H1 (cell line): ENCODE measurements at regions not wholly inside any gene's neighbourhood (a gene's known extent, or its start where the extent isn't known, plus 50 kb on each side); places are given as distances from the start of the nearest gene placed in this dataset.

ENCODE experiments used
- CTCF ChIA-PET: fragments of 300-600 bp; sonication (Branson Sonifier 250); formaldehyde crosslinking; loops from one replicate; lab custom pipeline; 2021; ENCODE audit not compliant: partially characterized antibody; lab: Charles Lee
- POLR2A ChIA-PET: fragments of 300-600 bp; sonication (Branson Sonifier 250); formaldehyde crosslinking; loops from one replicate; lab custom pipeline; 2021; ENCODE audit warnings: inconsistent platforms; ENCODE audit not compliant: partially characterized antibody; lab: Charles Lee
- DNase-seq, 2 experiments: peaks; one replicate each; pipeline versions ENCODE4 v3.0.0 to v3.0.0-alpha.2; 2010 to 2022; ENCODE audit warnings: low spot score in 2 of 2, low read depth in 1 of 2, mixed read lengths in 1 of 2
- FAIRE-seq: peaks from 2 replicates; lab custom pipeline; 2011; peaks lifted over from hg19 to GRCh38; lab: Jason Lieb, UNC
- H2AFZ ChIP-seq: 2 replicates; pipeline ENCODE4 v1.8.1; 2012; ENCODE audit warnings: low read length, inconsistent platforms
- H2AK5ac ChIP-seq: 2 replicates; pipeline ENCODE4 v1.6.1; 2013; ENCODE audit warnings: low read depth, low read length
- H2BK120ac ChIP-seq: replicated peaks from 2 replicates; pipeline ENCODE3; 2013; ENCODE audit warnings: low read depth, low read length, inconsistent platforms
- H2BK12ac ChIP-seq: 2 replicates; pipeline ENCODE4 v1.6.1; 2013; ENCODE audit warnings: low read depth, low read length
- H2BK15ac ChIP-seq: 2 replicates; pipeline ENCODE4 v1.6.1; 2013; ENCODE audit warnings: low read length
- H2BK20ac ChIP-seq: 2 replicates; pipeline ENCODE4 v1.6.1; 2013; ENCODE audit warnings: low read length
- H2BK5ac ChIP-seq: 2 replicates; pipeline ENCODE4 v1.6.1; 2013; ENCODE audit warnings: low read depth, low read length
- H3K14ac ChIP-seq: 2 replicates; pipeline ENCODE4 v1.6.1; 2013; ENCODE audit warnings: inconsistent platforms; ENCODE audit not compliant: insufficient read length
- H3K18ac ChIP-seq: 2 replicates; pipeline ENCODE4 v1.6.1; 2013; ENCODE audit warnings: low read length; ENCODE audit errors: extremely low read depth
- H3K23ac ChIP-seq: 2 replicates; pipeline ENCODE4 v1.6.1; 2013; ENCODE audit warnings: inconsistent platforms; ENCODE audit not compliant: insufficient read length
- H3K23me2 ChIP-seq: 2 replicates; pipeline ENCODE4 v1.6.1; 2013; ENCODE audit warnings: low read depth, low read length
- H3K27ac ChIP-seq: 2 replicates; pipeline ENCODE4 v1.6.1; 2011; ENCODE audit warnings: low read depth, low read length, inconsistent platforms
- H3K27me3 ChIP-seq, 4 experiments: replicated peaks in 1 of 4; 1 replicate in 1 of 4; 2 replicates in 3 of 4; pipeline versions ENCODE4 v1.6.1 to v1.8.1; 2011 to 2013; ENCODE audit warnings: low read length in 3 of 4, mild to moderate bottlenecking in 3 of 4, inconsistent platforms in 2 of 4, mixed read lengths in 2 of 4, moderate library complexity in 1 of 4; ENCODE audit not compliant: control insufficient read depth in 3 of 4, insufficient read depth in 3 of 4; ENCODE audit errors: extremely low read depth in 1 of 4
- H3K36me3 ChIP-seq, 4 experiments: 2 replicates each; pipeline versions ENCODE4 v1.6.1 to v1.8.1; 2011 to 2013; ENCODE audit warnings: mild to moderate bottlenecking in 4 of 4, low read length in 3 of 4, moderate library complexity in 2 of 4, control low read depth in 1 of 4, inconsistent platforms in 1 of 4; ENCODE audit not compliant: insufficient read depth in 4 of 4, control insufficient read depth in 2 of 4
- H3K4ac ChIP-seq: replicated peaks from 2 replicates; pipeline ENCODE3; 2013; ENCODE audit warnings: low read length, low read depth, mixed read lengths, inconsistent platforms; ENCODE audit not compliant: insufficient read length
- H3K4me1 ChIP-seq, 4 experiments: replicated peaks in 1 of 4; 1 replicate in 1 of 4; 2 replicates in 3 of 4; pipeline versions ENCODE4 v1.6.1 to v1.8.1; 2011 to 2013; ENCODE audit warnings: low read length in 3 of 4, inconsistent platforms in 2 of 4, mixed read lengths in 1 of 4; ENCODE audit not compliant: insufficient read depth in 4 of 4, control insufficient read depth in 3 of 4
- H3K4me2 ChIP-seq, 2 experiments: 2 replicates each; pipeline versions ENCODE4 v1.6.1 to v1.8.1; 2011 to 2013; ENCODE audit warnings: low read depth in 2 of 2, low read length in 2 of 2, control low read depth in 1 of 2, inconsistent platforms in 1 of 2, mild to moderate bottlenecking in 1 of 2; ENCODE audit not compliant: insufficient read depth in 1 of 2
- H3K4me3 ChIP-seq, 4 experiments: fragments of 200-600, 300-600 bp in 1 of 4; sonication (generic), shearing (Covaris generic), sonication (Bioruptor Twin) in 1 of 4; 2 replicates each; pipeline versions ENCODE4 v1.5.1 to v1.8.1; 2011 to 2016; ENCODE audit warnings: low read length in 4 of 4, low read depth in 3 of 4, control low read depth in 2 of 4, inconsistent platforms in 2 of 4, mild to moderate bottlenecking in 2 of 4, mixed read lengths in 1 of 4, moderate library complexity in 1 of 4; ENCODE audit not compliant: insufficient read depth in 2 of 4; ENCODE audit errors: extremely low read depth in 1 of 4
- H3K56ac ChIP-seq: replicated peaks from 2 replicates; pipeline ENCODE3; 2013; ENCODE audit warnings: low read depth, mild to moderate bottlenecking, mixed read lengths, low read length, inconsistent platforms; ENCODE audit not compliant: insufficient read length
- H3K79me1 ChIP-seq: 2 replicates; pipeline ENCODE4 v1.6.1; 2013; ENCODE audit warnings: low read depth, low read length, control low read depth
- H3K79me2 ChIP-seq, 2 experiments: 2 replicates each; pipeline versions ENCODE4 v1.6.1 to v1.8.1; 2012 to 2013; ENCODE audit warnings: low read length in 2 of 2, mild to moderate bottlenecking in 2 of 2, inconsistent platforms in 1 of 2; ENCODE audit not compliant: insufficient read depth in 2 of 2, control insufficient read depth in 1 of 2
- H3K9ac ChIP-seq, 4 experiments: replicated peaks in 1 of 4; 1 replicate in 1 of 4; 2 replicates in 3 of 4; pipeline versions ENCODE4 v1.6.1 to v1.8.1; 2011 to 2013; ENCODE audit warnings: low read depth in 3 of 4, low read length in 3 of 4, control low read depth in 2 of 4, mild to moderate bottlenecking in 2 of 4, moderate library complexity in 2 of 4, inconsistent platforms in 1 of 4; ENCODE audit errors: extremely low read depth in 1 of 4
- H3K9me3 ChIP-seq, 2 experiments: 2 replicates each; pipeline versions ENCODE4 v1.6.1 to v1.8.1; 2012 to 2013; ENCODE audit warnings: mild to moderate bottlenecking in 2 of 2, moderate library complexity in 2 of 2, control low read depth in 1 of 2, inconsistent platforms in 1 of 2, low read depth in 1 of 2, low read length in 1 of 2, mixed read lengths in 1 of 2; ENCODE audit not compliant: insufficient read depth in 2 of 2
- H4K20me1 ChIP-seq, 2 experiments: replicated peaks in 1 of 2; 2 replicates each; pipeline versions ENCODE3 to v1.8.1; 2011 to 2013; ENCODE audit warnings: inconsistent platforms in 2 of 2, low read length in 2 of 2, mild to moderate bottlenecking in 1 of 2; ENCODE audit not compliant: insufficient read depth in 2 of 2, control insufficient read depth in 1 of 2
- H4K5ac ChIP-seq: 2 replicates; pipeline ENCODE4 v1.6.1; 2013; ENCODE audit warnings: low read length, low read depth, mixed read lengths, inconsistent platforms; ENCODE audit not compliant: insufficient read length
- H4K8ac ChIP-seq: 2 replicates; pipeline ENCODE4 v1.8.0; 2013; ENCODE audit warnings: mild to moderate bottlenecking, moderate library complexity, low read length, inconsistent platforms; ENCODE audit not compliant: insufficient read depth; ENCODE audit errors: extremely low read depth
- H4K91ac ChIP-seq: replicated peaks from 2 replicates; pipeline ENCODE3; 2013; ENCODE audit warnings: low read length, mixed read lengths, inconsistent platforms; ENCODE audit not compliant: insufficient read length
- CBX8 ChIP-seq: fragments of 300-800, 300-1000 bp; sonication (generic); IDR thresholded peaks from 2 replicates; pipeline ENCODE4 v1.7.1; 2016; ENCODE audit warnings: low read depth, low read length, borderline replicate concordance
- EZH2 ChIP-seq: fragments of 200-600 bp; sonication (generic); IDR thresholded peaks from 2 replicates; pipeline ENCODE4 v1.7.1; 2012; ENCODE audit warnings: low read depth, mild to moderate bottlenecking, moderate library complexity, low read length, inconsistent platforms; ENCODE audit not compliant: severe bottlenecking
- GABPA ChIP-seq: IDR thresholded peaks from 2 replicates; pipeline ENCODE4 v1.6.1; 2011; ENCODE audit warnings: mild to moderate bottlenecking, low read length, moderate library complexity, borderline replicate concordance; ENCODE audit not compliant: insufficient read depth
- NRF1 ChIP-seq: IDR thresholded peaks from 2 replicates; pipeline ENCODE4 v1.6.1; 2011; ENCODE audit warnings: mild to moderate bottlenecking, low read depth, low read length, improper control_type of control experiment
- PHF8 ChIP-seq: fragments of 200-600 bp; sonication (generic); conservative IDR thresholded peaks from 2 replicates; pipeline ENCODE4 v1.7.1; 2012; ENCODE audit warnings: low read depth, mild to moderate bottlenecking, inconsistent platforms, low read length, moderate library complexity
- RAD21 ChIP-seq, 2 experiments: IDR thresholded peaks in 1 of 2; conservative IDR thresholded peaks in 1 of 2; 2 replicates each; pipeline ENCODE4 v1.6.1; 2011; ENCODE audit warnings: low read depth in 2 of 2, low read length in 2 of 2, improper control_type of control experiment in 1 of 2, inconsistent platforms in 1 of 2, mild to moderate bottlenecking in 1 of 2, moderate library complexity in 1 of 2
- RNF2 ChIP-seq: fragments of 200-900, 300-1000 bp; sonication (generic); IDR thresholded peaks from 2 replicates; pipeline ENCODE4 v1.7.1; 2016; ENCODE audit warnings: borderline replicate concordance, low read depth, mild to moderate bottlenecking, antibody characterized with exemption, low read length; ENCODE audit not compliant: poor library complexity, severe bottlenecking; ENCODE audit errors: missing control alignments
- SP4 ChIP-seq: IDR thresholded peaks from 2 replicates; pipeline ENCODE4 v1.6.1; 2012; ENCODE audit warnings: low read length, inconsistent platforms
- TCF12 ChIP-seq: IDR thresholded peaks from 2 replicates; pipeline ENCODE4 v1.6.1; 2011; ENCODE audit warnings: low read depth, mild to moderate bottlenecking, low read length
- TEAD4 ChIP-seq: IDR thresholded peaks from 2 replicates; pipeline ENCODE4 v1.6.1; 2012; ENCODE audit warnings: low read depth, low read length, inconsistent platforms, mixed read lengths
- WGBS, 2 experiments: shearing (Covaris generic) in 1 of 2; methylation state at CpG; one replicate each; pipeline versions ENCODE4 v1.1.6 to v1.1.7; 2013 to 2015; ENCODE audit warnings: low lambda C conversion rate in 2 of 2, mixed read lengths in 2 of 2, inconsistent platforms in 1 of 2, low coverage in 1 of 2, missing lambda C conversion rate in 1 of 2; ENCODE audit not compliant: insufficient replicate concordance in 2 of 2, insufficient coverage in 1 of 2, insufficient read length in 1 of 2; ENCODE audit errors: extremely low coverage in 1 of 2, missing lambda C conversion rate in 1 of 2; 5-methylcytosine and 5-hydroxymethylcytosine counted together

DNA sequence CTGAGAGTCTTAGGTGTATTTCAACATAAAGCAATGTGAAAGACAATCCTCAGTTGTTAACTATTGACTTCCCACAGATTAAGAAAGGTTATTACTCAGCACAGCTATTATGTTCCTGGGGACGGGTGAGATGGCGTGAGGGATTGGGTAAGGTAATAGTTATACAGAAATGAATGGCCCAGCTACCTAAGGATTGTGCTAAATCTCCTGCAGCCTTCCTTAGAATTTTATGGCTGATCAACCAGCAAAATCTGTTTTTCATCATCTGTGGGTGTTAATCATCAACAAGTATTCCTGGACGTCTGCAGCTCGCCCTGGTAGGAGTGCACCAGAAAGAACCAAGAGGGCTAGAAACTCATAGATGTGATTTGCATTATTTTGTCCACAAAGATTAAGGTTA lies 146.0 kb upstream of the IVNS1ABP start:
- ChIA-PET CTCF (interaction anchor here (0.8 kb wide), 1 partner anchor 47 kb away, joined by 4 read pairs; no protein-coding TSS in a partner anchor), POLR2A (no interaction called here)
- H4K91ac ChIP-seq = no peak overlapping the region
- H2BK12ac ChIP-seq = no peak overlapping the region
- no peak overlapping the region for H3K4me2 ChIP-seq
- H2BK5ac ChIP-seq = no peak overlapping the region
- H3K23me2 ChIP-seq = no peaks in the 10 kb centered on the region
- H3K27me3 ChIP-seq = no peaks in the 10 kb centered on the region
- no peak overlapping the region for H4K8ac ChIP-seq
- no peak overlapping the region for H2BK15ac ChIP-seq
- no peaks in the 10 kb centered on the region for H4K20me1 ChIP-seq
- no peak for DNase-seq
- WGBS, 2 experiments = 89% methylated on average over 4 of the region's 4 CpGs; no CpG with 5 or more reads in 1 of the 2 experiments
- no peaks in the 10 kb centered on the region for H3K79me2 ChIP-seq
- H3K18ac ChIP-seq = no peak overlapping the region
- no peaks in the 10 kb centered on the region for H3K79me1 ChIP-seq
- H3K36me3 ChIP-seq = no peaks in the 10 kb centered on the region
- no peak overlapping the region for H3K4ac ChIP-seq
- H3K9ac ChIP-seq = no peak overlapping the region
- no peak for FAIRE-seq
- no peak overlapping the region for H3K23ac ChIP-seq
- no peak overlapping the region for H2BK120ac ChIP-seq
- no peak overlapping the region for H3K14ac ChIP-seq
- no peak overlapping the region for H2AK5ac ChIP-seq
- H2AFZ ChIP-seq = no peak overlapping the region
- H3K4me3 ChIP-seq = no peak overlapping the region
- no peak overlapping the region for H2BK20ac ChIP-seq
- H3K56ac ChIP-seq = no peak overlapping the region
- H3K27ac ChIP-seq = no peak overlapping the region
- H4K5ac ChIP-seq = no peak overlapping the region
- H3K9me3 ChIP-seq = no peaks in the 10 kb centered on the region
- no peaks in the 10 kb centered on the region for H3K4me1 ChIP-seq
- TF ChIP-seq RAD21 (IDR thresholded peaks at IDR 0.05 in 1 of 2, conservative IDR thresholded peaks at IDR 0.05 in 1 of 2; ENCODE audit: low read depth in 2 of 2, low read length in 2 of 2) = no peak
- no peak for TF ChIP-seq CBX8
- TF ChIP-seq RNF2 = no peak
- no peak for TF ChIP-seq PHF8
- no peak for TF ChIP-seq TCF12
- TF ChIP-seq SP4 = no peak
- no peak for TF ChIP-seq GABPA
- no peak for TF ChIP-seq TEAD4
- TF ChIP-seq NRF1 = no peak
- TF ChIP-seq EZH2 = no peak
